NCI-H345 treated with DMSO at 0.1 percent for 48 hours (cell line): ENCODE measurements at regions not wholly inside any gene's neighbourhood (a gene's known extent, or its start where the extent isn't known, plus 50 kb on each side); places are given as distances from the start of the nearest gene placed in this dataset.
A peak's percentile ranks its signal among the peaks of the same experiment; 100 is the strongest.
"Not testable (repeated sequence)": the region's sequence is repeated elsewhere in the genome, so short reads cannot be mapped to it uniquely, and the experiment has no call there.

Source experiments
- DNase-seq: peaks from one replicate; lab custom pipeline; 2025; ENCODE audit not compliant: unreplicated experiment; lab: John Stamatoyannopoulos, UW

GRCh38 chr5:10018201-10019069 lies 231.3 kb downstream of the ATPSCKMT start:
- DNase-seq: no peak

GRCh38 chr5:10017786-10018185 lies 231.9 kb downstream of the ATPSCKMT start:
- no peak for DNase-seq

GRCh38 chr5:10016559-10016958 lies 233.1 kb downstream of the ATPSCKMT start:
- not testable (repeated sequence) for DNase-seq

GRCh38 chr5:10015681-10016080 lies 234.0 kb downstream of the ATPSCKMT start:
- DNase-seq: not testable (repeated sequence)

- DNase-seq: no peak
Measured at GRCh38 chr5:10009802-10010201, 239.9 kb downstream of the ATPSCKMT start.

- DNase-seq: no peak
Measured at GRCh38 chr5:9987101-9987500, 262.6 kb downstream of the ATPSCKMT start.

- DNase-seq: peak; percentile 23
Measured at GRCh38 chr5:9977070-9977469, 272.6 kb downstream of the ATPSCKMT start.

GRCh38 chr5:9976621-9977020 lies 273.1 kb downstream of the ATPSCKMT start:
- no peak for DNase-seq

- no peak for DNase-seq
Measured at GRCh38 chr5:9972059-9972458, 277.6 kb downstream of the ATPSCKMT start.

GRCh38 chr5:9971301-9971700 lies 278.4 kb downstream of the ATPSCKMT start:
- no peak for DNase-seq

- DNase-seq: no peak
Measured at GRCh38 chr5:9958914-9959313, 290.8 kb downstream of the ATPSCKMT start.

GRCh38 chr5:9957214-9957613 lies 292.5 kb downstream of the ATPSCKMT start:
- no peak for DNase-seq

GRCh38 chr5:9956725-9957124 lies 293.0 kb downstream of the ATPSCKMT start:
- no peak for DNase-seq

- no peak for DNase-seq
Measured at GRCh38 chr5:9955586-9955985, 294.1 kb downstream of the ATPSCKMT start.

GRCh38 chr5:9954869-9955268 lies 294.8 kb downstream of the ATPSCKMT start:
- DNase-seq: no peak

- no peak for DNase-seq
Measured at GRCh38 chr5:9953691-9954090, 296.0 kb downstream of the ATPSCKMT start.

- DNase-seq: no peak
Measured at GRCh38 chr5:9951865-9952516, 297.7 kb downstream of the ATPSCKMT start.

GRCh38 chr5:9947944-9948343 lies 301.7 kb downstream of the ATPSCKMT start:
- no peak for DNase-seq

- DNase-seq: no peak
Measured at GRCh38 chr5:9947225-9947714, 302.4 kb downstream of the ATPSCKMT start.

GRCh38 chr5:9932770-9933169 lies 302.6 kb upstream of the TAS2R1 start:
- no peak for DNase-seq

GRCh38 chr5:9930156-9930555 lies 300.0 kb upstream of the TAS2R1 start:
- DNase-seq: no peak

GRCh38 chr5:9928326-9928725 lies 298.2 kb upstream of the TAS2R1 start:
- DNase-seq: no peak
